ENCODE measurements at regions not wholly inside any gene's neighbourhood (a gene's known extent, or its start where the extent isn't known, plus 50 kb on each side); places are given as distances from the start of the nearest gene placed in this dataset.

- TF ChIP-seq CTCF (IDR thresholded peaks at IDR 0.05) = no peak
- Mint-ChIP-seq H3K9me3 (ENCODE audit: low read depth) (peaks cover 26% of the 10 kb centered on the region), H3K36me3 (ENCODE audit: low read depth) (no peaks in the 10 kb centered on the region), H3K27ac (ENCODE audit: unreplicated experiment) (no peak overlapping the region), H3K4me3 (ENCODE audit: unreplicated experiment) (no peak overlapping the region), H3K4me1 (ENCODE audit: low read depth) (no peaks in the 10 kb centered on the region), H3K27me3 (ENCODE audit: low read depth) (no peaks in the 10 kb centered on the region)
- no peak for DNase-seq (ENCODE audit: low spot score)
Measured at GRCh38 chr2:228465408-228465807, 283.9 kb upstream of the SPHKAP start.

- DNase-seq (ENCODE audit: low spot score) = no peak
- no peak for TF ChIP-seq CTCF (IDR thresholded peaks at IDR 0.05)
- peaks cover 58% of the 10 kb centered on the region for H3K9me3 Mint-ChIP-seq (ENCODE audit: low read depth)
- no peaks in the 10 kb centered on the region for H3K4me1 Mint-ChIP-seq (ENCODE audit: low read depth)
- H3K27ac Mint-ChIP-seq (ENCODE audit: unreplicated experiment) = no peak overlapping the region
- H3K4me3 Mint-ChIP-seq (ENCODE audit: unreplicated experiment) = no peak overlapping the region
- peaks cover 8% of the 10 kb centered on the region for H3K36me3 Mint-ChIP-seq (ENCODE audit: low read depth)
- no peaks in the 10 kb centered on the region for H3K27me3 Mint-ChIP-seq (ENCODE audit: low read depth)
Measured at GRCh38 chr2:228458364-228458763, 276.9 kb upstream of the SPHKAP start.

DNA sequence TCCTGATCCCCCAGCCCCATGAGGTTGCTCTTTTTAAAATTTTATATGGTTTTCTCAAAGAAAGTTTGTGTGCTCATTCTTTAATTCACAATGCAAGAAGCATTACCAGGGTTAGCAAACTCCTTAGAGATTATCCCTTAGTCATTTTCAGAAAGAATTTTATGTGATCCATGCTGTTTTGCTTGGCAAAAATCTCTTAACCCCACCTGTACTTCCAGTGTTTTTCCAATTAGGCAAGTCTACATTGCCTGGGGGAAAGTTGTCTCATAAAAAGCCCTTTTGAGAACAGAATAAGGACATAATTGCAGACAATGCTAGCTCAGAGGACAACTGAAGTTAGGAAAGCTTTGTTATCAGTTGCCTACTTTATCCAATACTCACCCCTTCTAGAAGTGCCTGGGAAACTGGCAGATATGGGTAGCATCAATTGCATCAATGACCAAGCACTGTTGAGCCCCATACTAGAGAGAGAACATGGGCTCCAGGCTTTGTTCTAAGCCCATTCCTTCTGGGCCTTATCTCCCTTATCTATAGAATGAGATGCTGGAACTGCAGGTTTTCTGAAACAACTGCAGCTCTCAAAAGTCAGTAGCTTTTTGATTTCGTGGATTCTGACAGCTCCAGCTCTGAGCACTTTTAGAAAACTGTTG is 265.9 kb upstream of the SPHKAP start:
- DNase-seq (ENCODE audit: low spot score) = no peak
- peaks cover 5% of the 10 kb centered on the region for H3K9me3 Mint-ChIP-seq (ENCODE audit: low read depth)
- no peak overlapping the region for H3K4me3 Mint-ChIP-seq (ENCODE audit: unreplicated experiment)
- H3K27ac Mint-ChIP-seq (ENCODE audit: unreplicated experiment) = no peak overlapping the region
- H3K4me1 Mint-ChIP-seq (ENCODE audit: low read depth) = no peaks in the 10 kb centered on the region
- no peaks in the 10 kb centered on the region for H3K36me3 Mint-ChIP-seq (ENCODE audit: low read depth)
- H3K27me3 Mint-ChIP-seq (ENCODE audit: low read depth) = peaks cover 2% of the 10 kb centered on the region
- no peak for TF ChIP-seq CTCF (IDR thresholded peaks at IDR 0.05)

GRCh38 chr2:228446734-228447133 is 265.2 kb upstream of the SPHKAP start:
- Mint-ChIP-seq H3K36me3 (ENCODE audit: low read depth) (no peaks in the 10 kb centered on the region), H3K9me3 (ENCODE audit: low read depth) (peaks cover 5% of the 10 kb centered on the region), H3K4me1 (ENCODE audit: low read depth) (no peaks in the 10 kb centered on the region), H3K27me3 (ENCODE audit: low read depth) (peaks cover 2% of the 10 kb centered on the region), H3K27ac (ENCODE audit: unreplicated experiment) (no peak overlapping the region), H3K4me3 (ENCODE audit: unreplicated experiment) (no peak overlapping the region)
- no peak for TF ChIP-seq CTCF (IDR thresholded peaks at IDR 0.05)
- no peak for DNase-seq (ENCODE audit: low spot score)

DNA sequence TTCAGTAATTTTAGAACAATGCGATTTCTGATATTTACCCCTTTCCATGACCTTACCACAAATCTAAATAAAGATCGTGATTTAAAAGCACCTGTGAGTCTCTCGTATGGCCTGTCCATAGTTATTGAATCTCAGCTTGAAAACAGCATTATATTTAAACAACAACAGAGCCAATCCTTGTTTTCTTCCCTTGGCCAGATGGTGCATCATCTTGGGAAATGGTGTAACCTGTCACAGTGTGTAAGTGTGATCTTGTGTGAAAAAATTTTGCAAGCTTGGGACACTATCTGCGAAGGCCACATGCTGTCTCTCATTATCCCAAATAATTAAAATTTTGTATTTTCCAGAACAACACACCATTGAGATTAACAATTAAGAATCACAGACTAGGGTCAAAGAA is 262.7 kb upstream of the SPHKAP start:
- Mint-ChIP-seq H3K4me3 (ENCODE audit: unreplicated experiment) (no peak overlapping the region), H3K9me3 (ENCODE audit: low read depth) (peaks cover 5% of the 10 kb centered on the region), H3K36me3 (ENCODE audit: low read depth) (no peaks in the 10 kb centered on the region), H3K27me3 (ENCODE audit: low read depth) (peaks cover 2% of the 10 kb centered on the region), H3K4me1 (ENCODE audit: low read depth) (no peaks in the 10 kb centered on the region), H3K27ac (ENCODE audit: unreplicated experiment) (no peak overlapping the region)
- TF ChIP-seq CTCF (IDR thresholded peaks at IDR 0.05) = no peak
- DNase-seq (ENCODE audit: low spot score) = no peak
